Lung (tissue), 11 donors: ENCODE measurements at regions not wholly inside any gene's neighbourhood (a gene's known extent, or its start where the extent isn't known, plus 50 kb on each side); places are given as distances from the start of the nearest gene placed in this dataset.
A peak's percentile ranks its signal among the peaks of the same experiment; 100 is the strongest.

ENCODE experiments used
- ATAC-seq: fragments of 200-7000 bp; cut with Tn5 transposase; one replicate; pipeline ENCODE4 v1.9.1; 2020; ENCODE audit warnings: moderate number of reproducible peaks; ENCODE audit not compliant: insufficient read depth, low FRiP score
- DNase-seq, 3 donors: peaks; one replicate each; pipeline ENCODE4 v3.0.0-alpha.2; 2013 to 2017
- H3K27ac ChIP-seq, 2 donors: one replicate each; pipeline ENCODE4 v1.5.1; 2013; ENCODE audit warnings: mild to moderate bottlenecking in 2 of 2, moderate library complexity in 2 of 2, control low read depth in 1 of 2, inconsistent platforms in 1 of 2, low read depth in 1 of 2, low read length in 1 of 2
- H3K27me3 ChIP-seq, 3 donors: one replicate each; pipeline ENCODE4 v1.5.1; 2013; ENCODE audit warnings: low read length in 2 of 3; ENCODE audit not compliant: control insufficient read depth in 3 of 3, insufficient read depth in 3 of 3
- H3K36me3 ChIP-seq, 4 donors: one replicate each; pipeline ENCODE4 v1.5.1; 2013; ENCODE audit warnings: low read length in 4 of 4, mild to moderate bottlenecking in 1 of 4, moderate library complexity in 1 of 4; ENCODE audit not compliant: control insufficient read depth in 4 of 4, insufficient read depth in 4 of 4
- H3K4me1 ChIP-seq, 5 donors: one replicate each; pipeline ENCODE4 v1.5.1; 2013; ENCODE audit warnings: low read length in 5 of 5, mild to moderate bottlenecking in 2 of 5, moderate library complexity in 1 of 5; ENCODE audit not compliant: control insufficient read depth in 5 of 5, insufficient read depth in 5 of 5
- H3K4me3 ChIP-seq: one replicate; pipeline ENCODE4 v1.5.1; 2013; ENCODE audit warnings: mild to moderate bottlenecking, control low read depth, moderate library complexity
- H3K9ac ChIP-seq, 2 donors: one replicate each; pipeline ENCODE4 v1.5.1; 2013; ENCODE audit warnings: low read length in 2 of 2, control low read depth in 1 of 2; ENCODE audit not compliant: insufficient read depth in 1 of 2
- H3K9me3 ChIP-seq, 4 donors: one replicate each; pipeline ENCODE4 v1.5.1; 2013; ENCODE audit warnings: low read length in 3 of 4, mild to moderate bottlenecking in 1 of 4, moderate library complexity in 1 of 4; ENCODE audit not compliant: control insufficient read depth in 4 of 4, insufficient read depth in 3 of 4
- WGBS, 2 donors: extraction: QIAGEN DNeasy Blood & Tissue Kit; methylation state at CpG; one replicate each; pipeline ENCODE4 v1.1.7; 2013; 5-methylcytosine and 5-hydroxymethylcytosine counted together
- TF ChIP-seq, protein P1 (sequence below): IDR thresholded peaks from 2 replicates; pipeline ENCODE4 v1.5.1; 2012; ENCODE audit warnings: mild to moderate bottlenecking; ENCODE audit errors: control extremely low read depth, extremely low read depth
- donor health status: control.
- donor health status: control.
- donor health status: Bipolar disorder and iron deficiency.
- donor health status: healthy.
- donor health status: DM: yes; HTN: yes; CAD: no.

DNA sequence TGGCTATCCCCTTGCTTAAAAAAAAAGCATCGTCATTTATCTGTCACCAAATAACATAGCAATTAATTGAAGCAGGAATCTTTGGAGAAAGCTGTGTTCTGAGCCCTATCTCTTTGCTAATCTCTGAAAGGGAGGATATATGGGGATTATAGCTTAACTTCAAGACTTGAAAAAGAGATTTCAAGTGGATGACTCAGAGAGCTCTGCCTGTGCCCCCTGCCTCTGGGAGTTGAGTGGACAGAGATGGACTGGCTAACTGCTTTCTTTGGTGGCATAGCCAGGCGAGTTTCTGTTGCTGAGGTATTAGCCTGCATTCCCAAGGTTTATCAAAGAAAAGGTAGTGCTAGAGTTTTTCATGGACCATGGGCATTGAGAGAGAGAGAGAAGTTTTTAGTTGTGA is 91.6 kb downstream of the DDIT4L start:
- peaks cover 0 to 6% (median 1%) of the 10 kb centered on the region in 5 donors for H3K4me1 ChIP-seq
- DNase-seq (no peak), ATAC-seq (no peak)
- no peak overlapping the region for H3K27ac ChIP-seq
- H3K27me3 ChIP-seq, result no peaks in the 10 kb centered on the region
- TF ChIP-seq, protein P1, sequence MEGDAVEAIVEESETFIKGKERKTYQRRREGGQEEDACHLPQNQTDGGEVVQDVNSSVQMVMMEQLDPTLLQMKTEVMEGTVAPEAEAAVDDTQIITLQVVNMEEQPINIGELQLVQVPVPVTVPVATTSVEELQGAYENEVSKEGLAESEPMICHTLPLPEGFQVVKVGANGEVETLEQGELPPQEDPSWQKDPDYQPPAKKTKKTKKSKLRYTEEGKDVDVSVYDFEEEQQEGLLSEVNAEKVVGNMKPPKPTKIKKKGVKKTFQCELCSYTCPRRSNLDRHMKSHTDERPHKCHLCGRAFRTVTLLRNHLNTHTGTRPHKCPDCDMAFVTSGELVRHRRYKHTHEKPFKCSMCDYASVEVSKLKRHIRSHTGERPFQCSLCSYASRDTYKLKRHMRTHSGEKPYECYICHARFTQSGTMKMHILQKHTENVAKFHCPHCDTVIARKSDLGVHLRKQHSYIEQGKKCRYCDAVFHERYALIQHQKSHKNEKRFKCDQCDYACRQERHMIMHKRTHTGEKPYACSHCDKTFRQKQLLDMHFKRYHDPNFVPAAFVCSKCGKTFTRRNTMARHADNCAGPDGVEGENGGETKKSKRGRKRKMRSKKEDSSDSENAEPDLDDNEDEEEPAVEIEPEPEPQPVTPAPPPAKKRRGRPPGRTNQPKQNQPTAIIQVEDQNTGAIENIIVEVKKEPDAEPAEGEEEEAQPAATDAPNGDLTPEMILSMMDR, result no peak
- H3K9ac ChIP-seq, result no peak overlapping the region
- WGBS, 2 donors, result 93 to 95% methylated on average over 2 of the region's 2 CpGs
- no peaks in the 10 kb centered on the region for H3K36me3 ChIP-seq
- H3K4me3 ChIP-seq, result no peak overlapping the region
- H3K9me3 ChIP-seq, result no peaks in the 10 kb centered on the region

DNA sequence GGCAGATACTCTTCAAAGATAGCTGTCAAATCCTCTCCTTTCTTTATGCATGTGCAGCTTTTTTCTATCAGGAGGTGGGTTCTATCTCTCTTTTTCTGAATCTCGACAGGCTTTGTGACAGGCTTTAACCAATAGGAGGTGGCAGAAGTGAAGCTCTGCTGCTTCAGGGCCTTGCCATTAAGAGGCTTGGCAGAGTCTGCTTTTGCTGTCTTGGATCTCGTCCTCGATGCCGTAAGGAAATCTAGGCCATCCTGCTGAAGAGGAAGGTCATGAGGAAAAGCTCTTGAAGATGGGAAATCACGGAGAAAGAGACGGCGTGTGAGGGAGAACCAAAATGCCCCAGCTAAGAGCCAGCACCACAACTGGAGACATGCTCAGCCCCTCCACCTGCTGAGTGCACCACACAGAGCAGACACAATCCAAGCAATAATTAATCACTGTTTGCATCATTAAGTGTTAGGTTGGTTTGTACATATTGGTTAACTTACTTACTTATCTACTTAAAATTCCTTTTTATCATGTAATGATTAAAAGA is 92.2 kb downstream of the DDIT4L start:
- ATAC-seq (no peak), DNase-seq (no peak)
- WGBS, 2 donors, result 67 to 82% methylated on average over 7 of the region's 7 CpGs
- H3K9me3 ChIP-seq, result no peaks in the 10 kb centered on the region
- H3K27ac ChIP-seq, result no peak overlapping the region
- peaks cover 0 to 8% (median 3%) of the 10 kb centered on the region in 5 donors for H3K4me1 ChIP-seq
- TF ChIP-seq, protein P1, result no peak
- H3K27me3 ChIP-seq, result no peaks in the 10 kb centered on the region
- H3K36me3 ChIP-seq, result no peaks in the 10 kb centered on the region
- H3K9ac ChIP-seq, result no peak overlapping the region
- no peak overlapping the region for H3K4me3 ChIP-seq

DNA sequence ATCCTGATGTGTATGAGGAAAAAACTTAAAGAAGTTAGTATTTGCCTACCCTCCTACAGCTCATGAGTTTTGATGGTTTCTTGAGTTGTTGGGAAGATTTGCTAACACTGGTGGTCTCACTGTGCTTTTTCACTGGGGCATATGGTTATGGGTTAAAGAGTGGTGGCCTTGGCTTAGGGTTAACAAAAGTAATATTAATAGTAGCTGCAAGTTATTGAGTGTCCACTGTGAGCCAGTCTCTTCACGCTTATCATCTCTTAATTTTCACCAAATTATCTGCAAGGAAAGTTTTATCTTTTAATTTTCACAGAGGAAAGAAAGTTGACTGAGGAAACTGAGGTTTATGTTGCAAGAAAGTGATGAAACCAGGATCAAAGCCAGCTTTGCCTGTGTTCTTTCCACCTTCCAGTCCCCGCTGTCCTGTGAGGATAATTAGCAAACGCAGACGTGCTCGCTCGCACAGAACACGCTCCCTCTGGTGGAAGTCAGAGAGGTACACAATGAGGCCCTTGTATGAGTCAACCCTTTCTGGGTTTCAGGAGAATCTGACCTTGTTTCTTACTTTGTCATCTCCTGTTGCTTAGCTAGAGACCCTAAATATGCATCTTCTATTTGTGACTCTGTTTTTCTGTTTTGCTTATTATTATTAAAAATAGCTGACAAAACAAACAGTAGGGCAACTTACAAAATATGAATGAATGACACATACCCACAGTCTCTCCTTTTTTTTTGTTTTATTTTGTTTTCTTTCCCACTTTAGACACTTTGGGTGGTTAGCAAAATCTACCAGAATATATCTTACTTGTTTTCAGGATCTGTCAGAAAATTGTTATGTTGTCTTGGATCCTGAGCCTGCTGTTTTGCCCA is 94.3 kb downstream of the DDIT4L start:
- ATAC-seq (peak; percentile 68), DNase-seq (peak; percentile 61 to 78 (median 63))
- 21 to 25% methylated on average over 7 of the region's 7 CpGs for WGBS, 2 donors
- TF ChIP-seq, protein P1, result no peak
- peaks cover 0 to 8% (median 3%) of the 10 kb centered on the region in 5 donors for H3K4me1 ChIP-seq
- H3K27ac ChIP-seq, result no peak overlapping the region
- no peak overlapping the region for H3K4me3 ChIP-seq
- H3K36me3 ChIP-seq, result no peaks in the 10 kb centered on the region
- H3K9ac ChIP-seq, result no peak overlapping the region
- no peaks in the 10 kb centered on the region for H3K9me3 ChIP-seq
- H3K27me3 ChIP-seq, result no peaks in the 10 kb centered on the region
